BJ (cell line): ENCODE measurements at regions not wholly inside any gene's neighbourhood (a gene's known extent, or its start where the extent isn't known, plus 50 kb on each side); places are given as distances from the start of the nearest gene placed in this dataset.

ENCODE experiments used
- CTCF ChIA-PET: fragments of 350-600 bp; formaldehyde crosslinking; extraction: SDS; loops from one replicate; lab custom pipeline; 2021; ENCODE audit warnings: antibody characterized with exemption, inconsistent platforms; lab: Yijun Ruan, JAX
- POLR2A ChIA-PET: fragments of 300-600 bp; sonication (Branson Sonifier 250); formaldehyde crosslinking; extraction: SDS; loops from one replicate; lab custom pipeline; 2021; ENCODE audit warnings: antibody characterized with exemption; lab: Charles Lee
- DNase-seq: peaks from one replicate; pipeline ENCODE4 v3.0.0-alpha.2; 2011; ENCODE audit warnings: low read depth
- H3K27me3 ChIP-seq: 2 replicates; pipeline ENCODE4 v1.6.0; 2011; ENCODE audit warnings: low read length; ENCODE audit not compliant: control insufficient read depth, insufficient read depth
- H3K36me3 ChIP-seq: 2 replicates; pipeline ENCODE4 v1.5.1; 2011; ENCODE audit warnings: low read length; ENCODE audit not compliant: control insufficient read depth, insufficient read depth
- H3K4me3 ChIP-seq: 2 replicates; pipeline ENCODE4 v1.5.1; 2011; ENCODE audit warnings: low read depth, mild to moderate bottlenecking, control low read depth, low read length
- TF ChIP-seq, protein P1 (sequence below): IDR thresholded peaks from 2 replicates; pipeline ENCODE4 v1.5.1; 2011; ENCODE audit warnings: low read depth, mild to moderate bottlenecking, control low read depth, inconsistent platforms, low read length, moderate library complexity; ENCODE audit not compliant: insufficient read depth

DNA sequence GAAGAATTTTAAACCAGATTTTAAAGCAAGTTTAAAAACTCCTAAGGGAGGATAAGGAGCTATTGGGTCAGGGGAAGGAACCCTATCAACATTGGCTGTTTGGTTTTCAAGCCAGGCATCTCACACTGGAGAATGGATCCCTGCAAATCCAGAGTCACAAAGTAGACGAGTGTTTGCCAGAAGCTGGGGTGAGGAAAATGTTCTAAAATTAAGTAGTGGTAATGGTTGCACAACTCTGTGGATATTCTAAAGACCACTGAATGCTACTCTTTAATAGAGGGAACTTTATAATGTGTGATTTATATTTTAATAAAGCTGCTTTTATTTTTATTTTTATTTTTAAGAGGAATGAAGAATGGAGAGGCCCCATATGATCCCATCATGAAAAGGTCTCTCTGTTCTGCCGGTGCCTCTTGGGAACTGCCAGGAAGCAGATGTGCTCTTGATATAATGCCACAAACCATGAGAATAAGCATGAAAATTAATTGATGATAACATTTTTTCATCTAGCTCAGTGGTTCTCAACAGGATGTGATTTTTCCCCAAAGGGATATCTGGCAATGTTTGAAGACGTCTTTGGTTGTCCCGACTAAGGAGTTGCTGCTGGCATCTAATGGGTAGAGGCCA is 379.0 kb upstream of the CNR1 start:
- Histone ChIP-seq H3K36me3 (no peaks in the 10 kb centered on the region), H3K4me3 (no peak overlapping the region), H3K27me3 (no peaks in the 10 kb centered on the region)
- ChIA-PET CTCF (interaction anchor here (1.2 kb wide), 1 partner anchor 10 kb away, joined by 3 read pairs; no protein-coding TSS in a partner anchor), POLR2A (no interaction called here)
- TF ChIP-seq, protein P1, sequence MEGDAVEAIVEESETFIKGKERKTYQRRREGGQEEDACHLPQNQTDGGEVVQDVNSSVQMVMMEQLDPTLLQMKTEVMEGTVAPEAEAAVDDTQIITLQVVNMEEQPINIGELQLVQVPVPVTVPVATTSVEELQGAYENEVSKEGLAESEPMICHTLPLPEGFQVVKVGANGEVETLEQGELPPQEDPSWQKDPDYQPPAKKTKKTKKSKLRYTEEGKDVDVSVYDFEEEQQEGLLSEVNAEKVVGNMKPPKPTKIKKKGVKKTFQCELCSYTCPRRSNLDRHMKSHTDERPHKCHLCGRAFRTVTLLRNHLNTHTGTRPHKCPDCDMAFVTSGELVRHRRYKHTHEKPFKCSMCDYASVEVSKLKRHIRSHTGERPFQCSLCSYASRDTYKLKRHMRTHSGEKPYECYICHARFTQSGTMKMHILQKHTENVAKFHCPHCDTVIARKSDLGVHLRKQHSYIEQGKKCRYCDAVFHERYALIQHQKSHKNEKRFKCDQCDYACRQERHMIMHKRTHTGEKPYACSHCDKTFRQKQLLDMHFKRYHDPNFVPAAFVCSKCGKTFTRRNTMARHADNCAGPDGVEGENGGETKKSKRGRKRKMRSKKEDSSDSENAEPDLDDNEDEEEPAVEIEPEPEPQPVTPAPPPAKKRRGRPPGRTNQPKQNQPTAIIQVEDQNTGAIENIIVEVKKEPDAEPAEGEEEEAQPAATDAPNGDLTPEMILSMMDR: no peak
- DNase-seq: no peak

DNA sequence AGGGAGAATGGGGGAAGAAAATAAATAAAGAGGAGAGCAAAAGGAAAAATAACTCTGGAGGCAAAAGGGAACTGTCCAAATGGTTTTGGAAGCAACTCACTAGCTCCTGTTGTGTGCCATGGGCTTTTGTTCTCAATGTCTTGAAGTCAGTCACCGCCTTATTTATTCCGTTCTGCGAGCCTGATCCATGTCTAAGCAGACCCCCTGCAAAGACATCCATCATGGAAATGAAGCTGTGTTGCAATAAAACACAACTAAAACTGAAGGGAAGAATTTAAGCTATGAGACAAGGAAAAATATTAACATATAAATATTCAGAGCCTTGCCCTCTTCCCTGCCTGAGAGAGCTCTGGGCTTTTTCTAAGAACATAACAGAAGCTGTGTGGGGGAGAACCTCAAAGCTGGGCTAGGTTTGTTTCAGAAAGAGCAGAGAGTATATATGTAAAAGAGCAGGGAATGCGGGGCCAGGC is 373.2 kb upstream of the CNR1 start:
- no peak for DNase-seq
- H3K36me3 ChIP-seq: no peaks in the 10 kb centered on the region
- H3K27me3 ChIP-seq: no peaks in the 10 kb centered on the region
- ChIA-PET POLR2A (no interaction called here), CTCF (interaction anchor here (0.6 kb wide), 1 partner anchor 290 kb away, joined by 3 read pairs; no protein-coding TSS in a partner anchor)
- TF ChIP-seq, protein P1: no peak
- no peak overlapping the region for H3K4me3 ChIP-seq

DNA sequence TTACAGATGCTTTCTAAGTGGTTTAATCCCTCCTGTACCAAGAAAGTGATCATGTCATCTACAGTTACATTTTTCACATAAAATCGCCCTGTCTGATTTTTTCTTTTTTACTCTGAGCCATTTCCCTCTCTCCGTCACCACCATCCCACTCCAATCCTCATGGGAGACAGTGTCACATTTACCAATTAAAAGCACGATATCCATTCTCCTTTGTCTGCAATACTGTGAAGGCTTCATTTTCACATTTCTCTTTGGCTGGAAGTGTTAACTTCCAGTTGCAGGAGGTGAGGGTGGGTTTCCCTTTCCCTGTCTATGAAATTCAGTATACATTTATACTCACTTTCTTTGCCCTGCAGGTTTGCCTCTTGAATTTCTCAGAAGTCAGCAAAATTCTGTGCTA is 372.7 kb upstream of the CNR1 start:
- ChIA-PET POLR2A (no interaction called here), CTCF (no interaction called here)
- TF ChIP-seq, protein P1: no peak
- H3K36me3 ChIP-seq: no peaks in the 10 kb centered on the region
- no peak for DNase-seq
- H3K27me3 ChIP-seq: no peaks in the 10 kb centered on the region
- H3K4me3 ChIP-seq: no peak overlapping the region

DNA sequence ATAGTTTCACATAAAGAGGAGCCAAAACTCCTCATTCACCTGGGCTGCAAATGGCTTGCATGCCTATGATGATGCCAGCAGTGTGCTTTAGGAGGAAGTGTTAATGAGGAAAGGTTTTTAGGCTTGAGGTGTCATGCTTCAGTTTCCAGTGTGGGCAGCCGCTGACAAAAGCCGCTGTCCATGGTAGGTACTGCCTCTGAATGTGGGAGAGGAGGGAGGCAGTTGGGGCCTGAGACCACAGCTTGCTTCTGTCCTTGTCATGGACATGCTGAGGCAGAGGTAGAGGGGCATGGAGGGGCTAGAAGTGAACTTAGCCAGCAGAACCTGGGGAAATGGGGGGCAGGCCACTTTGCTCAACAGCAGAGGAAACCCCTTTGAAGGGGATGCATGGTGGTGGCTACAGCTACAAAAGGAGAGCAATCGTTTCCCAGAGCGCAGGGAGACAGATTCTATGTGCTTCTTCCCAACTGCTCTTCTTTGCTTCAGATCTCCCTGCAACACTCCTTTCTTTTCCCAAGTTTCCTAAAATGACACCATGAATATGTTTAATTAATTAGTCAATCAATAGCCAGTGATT is 372.1 kb upstream of the CNR1 start:
- POLR2A ChIA-PET: no interaction called here
- TF ChIP-seq, protein P1: no peak
- Histone ChIP-seq H3K36me3 (no peaks in the 10 kb centered on the region), H3K4me3 (no peak overlapping the region), H3K27me3 (no peaks in the 10 kb centered on the region)
- no peak for DNase-seq
- CTCF ChIA-PET: no interaction called here

DNA sequence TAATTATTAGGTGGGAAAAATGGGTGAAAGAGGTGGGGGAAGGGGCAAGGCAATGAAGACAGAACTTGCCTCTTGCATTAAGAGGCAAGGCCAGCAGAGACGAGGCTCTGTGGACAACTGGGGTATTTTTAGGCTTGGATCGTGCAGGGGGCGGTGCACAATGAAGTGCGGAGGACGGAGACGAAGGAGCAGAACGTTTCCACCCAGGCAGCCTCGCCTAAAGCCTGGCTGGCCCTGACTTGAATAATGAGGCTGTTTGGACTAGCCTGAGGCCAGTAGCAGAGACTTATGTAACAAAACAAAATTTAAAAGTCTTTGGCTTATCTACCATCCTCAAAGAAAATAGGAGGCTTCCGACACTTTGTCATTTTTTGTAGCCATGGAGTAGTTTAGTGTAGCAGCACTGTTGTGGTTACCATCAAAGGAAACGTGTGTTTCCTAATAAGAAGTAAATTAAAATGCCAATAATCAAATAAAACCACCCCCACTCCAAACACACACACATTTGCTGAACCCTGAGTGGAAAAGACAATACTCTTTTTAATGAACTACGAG is 370.0 kb upstream of the CNR1 start:
- Histone ChIP-seq H3K27me3 (no peaks in the 10 kb centered on the region), H3K4me3 (no peak overlapping the region), H3K36me3 (no peaks in the 10 kb centered on the region)
- DNase-seq: no peak
- TF ChIP-seq, protein P1: no peak
- POLR2A ChIA-PET: no interaction called here
- CTCF ChIA-PET: no interaction called here
